HG02973 (cell line): ENCODE measurements at regions not wholly inside any gene's neighbourhood (a gene's known extent, or its start where the extent isn't known, plus 50 kb on each side); places are given as distances from the start of the nearest gene placed in this dataset.
"Not testable (repeated sequence)": the region's sequence is repeated elsewhere in the genome, so short reads cannot be mapped to it uniquely, and the experiment has no call there.

Experiments used
- ATAC-seq: cut with Tn5 transposase; IDR thresholded peaks from one replicate; pipeline ENCODE4 v1.9.1; 2021; ENCODE audit warnings: moderate library complexity; ENCODE audit not compliant: unreplicated experiment

- no peak for ATAC-seq
Observed at GRCh38 chr4:64975177-64975576, 565.9 kb upstream of the TECRL start.

DNA sequence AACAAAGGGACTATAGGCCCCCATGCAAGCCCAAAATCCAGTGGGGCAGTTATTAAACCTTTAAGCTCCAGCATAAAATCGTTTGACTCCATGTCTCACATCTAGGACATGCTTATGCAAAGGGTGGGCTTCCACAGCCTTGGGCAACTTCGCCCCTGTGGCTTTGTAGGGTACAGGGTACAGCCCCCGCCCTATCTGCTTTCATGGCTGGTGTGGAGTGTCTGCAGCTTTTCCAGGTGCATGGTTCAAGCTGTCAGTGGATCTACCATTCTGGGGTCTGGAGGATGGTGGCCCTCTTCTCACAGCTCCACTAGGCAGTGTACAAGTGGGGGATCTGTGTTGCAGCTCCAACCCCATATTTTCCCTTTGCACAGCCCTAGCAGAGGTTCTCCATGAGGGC lies 559.8 kb upstream of the TECRL start:
- ATAC-seq, result no peak

DNA sequence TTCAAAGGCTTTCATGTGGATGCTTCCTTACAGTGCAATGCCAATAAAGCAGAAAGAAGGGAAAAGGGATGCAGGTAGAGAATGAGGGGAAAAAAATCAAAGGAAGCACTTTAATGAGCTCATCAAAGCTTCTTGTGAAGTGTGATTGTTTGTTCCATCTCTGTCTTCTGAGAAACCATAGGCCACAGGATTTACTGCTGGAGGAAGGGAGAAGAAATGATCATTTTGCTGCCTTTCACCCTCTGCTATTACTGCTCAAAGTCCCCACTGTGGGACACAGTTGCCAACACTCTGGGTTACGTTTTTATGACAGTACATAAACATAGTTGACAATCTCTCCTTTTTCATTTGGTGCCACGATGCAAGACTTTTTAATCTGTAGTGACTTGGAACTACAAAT lies 558.0 kb upstream of the TECRL start:
- ATAC-seq, result no peak

GRCh38 chr4:64960516-64960915 lies 551.3 kb upstream of the TECRL start:
- no peak for ATAC-seq

GRCh38 chr4:64940698-64941097 lies 531.4 kb upstream of the TECRL start:
- ATAC-seq, result no peak

- ATAC-seq, result no peak
Observed at GRCh38 chr4:64935469-64936001, 526.3 kb upstream of the TECRL start.

DNA sequence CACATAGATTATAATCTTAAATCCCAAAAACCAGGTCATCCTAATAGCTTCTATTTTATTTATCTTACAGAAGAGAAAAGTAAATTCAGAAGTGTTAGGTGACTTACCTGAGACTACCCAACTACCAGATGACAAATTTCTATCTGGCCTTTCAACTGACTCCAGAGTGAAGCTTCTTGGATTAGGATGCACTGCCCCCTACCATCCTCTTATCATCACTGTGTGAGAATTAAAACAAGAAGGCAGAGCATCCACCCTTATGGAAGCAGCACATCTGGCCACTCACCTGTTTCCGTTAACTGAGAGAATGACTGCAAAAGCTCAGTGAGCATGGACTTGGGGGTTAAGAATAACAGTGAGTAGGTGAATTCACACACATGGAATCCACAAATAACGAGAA lies 502.6 kb upstream of the TECRL start:
- no peak for ATAC-seq

DNA sequence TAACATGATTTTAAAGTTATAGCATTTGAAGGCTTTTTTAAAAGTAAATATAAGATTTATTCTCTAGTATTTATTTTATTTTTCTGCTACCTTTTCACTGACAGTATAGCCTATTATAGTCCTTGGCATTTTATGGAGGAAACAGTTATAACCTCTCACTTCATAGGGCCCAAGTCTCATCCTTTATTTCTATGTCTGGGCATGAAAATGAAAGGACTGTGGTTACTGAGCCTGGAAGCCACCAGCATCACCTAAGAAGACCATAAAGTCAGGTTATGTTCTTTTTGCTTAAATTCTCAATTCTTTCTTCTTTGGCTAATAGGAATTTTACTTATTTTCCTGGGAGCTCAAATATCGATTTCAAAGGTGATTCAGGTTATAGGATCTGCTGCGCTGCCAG lies 494.7 kb upstream of the TECRL start:
- ATAC-seq, result no peak

DNA sequence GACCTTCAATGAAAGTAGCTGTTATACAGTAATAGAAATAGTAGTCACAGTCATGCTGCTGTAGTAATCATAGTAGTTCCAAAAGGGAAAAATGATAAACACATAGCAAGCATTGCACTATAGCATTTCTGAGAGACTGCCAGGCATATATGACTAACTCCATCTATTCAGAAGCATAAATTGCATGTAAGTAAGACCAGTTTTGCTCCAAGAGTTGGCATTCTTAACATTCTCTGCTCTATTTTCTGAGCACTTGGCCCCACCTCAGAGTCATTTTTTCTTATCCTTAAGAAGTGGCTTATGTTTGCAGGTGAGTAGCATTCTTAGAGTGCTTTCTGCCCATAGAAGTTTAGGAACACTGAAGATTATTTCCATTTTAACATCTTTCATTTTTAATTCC lies 490.3 kb upstream of the TECRL start:
- no peak for ATAC-seq

DNA sequence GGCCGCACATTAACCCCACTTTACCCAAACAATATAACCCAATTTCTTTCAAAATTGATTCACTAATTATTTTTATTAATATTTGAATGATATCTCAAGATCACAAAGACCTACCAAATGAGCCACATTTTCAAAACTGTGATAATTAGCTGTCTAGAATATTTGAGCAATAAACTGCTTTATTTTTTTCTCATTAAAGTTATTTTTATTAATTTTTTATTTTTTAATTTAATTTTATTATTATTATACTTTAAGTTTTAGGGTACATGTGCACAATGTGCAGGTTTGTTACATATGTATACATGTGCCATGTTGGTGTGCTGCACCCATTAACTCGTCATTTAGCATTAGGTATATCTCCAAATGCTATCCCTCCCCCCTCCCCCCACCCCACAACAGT lies 489.8 kb upstream of the TECRL start:
- ATAC-seq, result not testable (repeated sequence)

DNA sequence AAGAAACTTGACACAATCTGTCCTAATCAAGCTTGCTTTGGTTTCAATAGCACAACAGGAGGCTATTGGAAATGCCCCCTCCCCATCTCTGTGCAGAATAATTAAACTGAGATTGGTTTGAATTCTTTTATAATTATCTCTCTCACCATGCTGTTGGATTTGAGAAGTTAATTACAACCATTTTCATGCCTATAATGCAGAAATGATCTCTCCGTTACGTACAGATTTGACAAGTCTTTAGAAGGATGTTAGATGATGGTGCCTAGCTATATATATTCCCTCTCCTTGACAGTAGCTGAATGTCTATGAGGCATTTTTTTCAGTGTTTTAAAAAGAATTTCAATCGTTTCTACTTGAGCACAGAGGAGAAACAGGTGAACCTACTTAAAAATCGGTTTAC lies 488.4 kb upstream of the TECRL start:
- ATAC-seq, result no peak

DNA sequence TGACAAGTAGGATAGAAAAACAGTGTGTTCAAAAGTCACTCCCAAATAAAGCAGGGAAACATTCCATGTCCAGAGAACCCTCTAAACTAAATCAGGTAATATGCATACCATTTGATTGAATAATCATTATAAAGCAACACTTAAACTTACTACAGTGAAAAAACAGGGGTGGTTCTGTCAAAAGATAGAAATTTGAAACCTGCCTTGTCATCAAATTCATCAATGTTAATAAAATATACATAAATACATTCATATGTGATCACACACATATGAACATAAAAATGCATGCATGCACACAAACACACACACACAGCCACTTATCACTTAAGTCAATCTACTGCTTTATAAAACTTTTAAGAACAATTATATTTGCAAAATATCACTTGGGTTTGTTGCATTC lies 485.8 kb upstream of the TECRL start:
- no peak for ATAC-seq

DNA sequence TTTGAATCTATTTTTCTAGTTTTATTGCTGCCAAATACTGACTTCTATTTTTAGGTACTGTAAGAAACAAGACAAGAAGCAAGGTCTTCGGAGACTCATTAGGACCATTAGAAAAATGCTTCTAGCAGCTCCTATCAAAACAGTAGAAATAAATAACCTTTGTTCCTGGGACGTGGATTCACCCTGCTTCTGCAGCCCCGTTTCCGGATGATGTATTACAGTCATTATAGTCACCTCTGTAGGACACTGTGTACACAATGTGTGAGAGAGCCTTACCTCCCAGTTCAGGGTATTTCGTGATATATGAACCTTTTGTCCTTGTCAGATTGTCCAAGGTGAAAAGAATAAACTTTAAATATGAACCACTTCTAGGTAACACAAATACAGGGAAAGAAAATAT lies 484.0 kb upstream of the TECRL start:
- ATAC-seq, result no peak

DNA sequence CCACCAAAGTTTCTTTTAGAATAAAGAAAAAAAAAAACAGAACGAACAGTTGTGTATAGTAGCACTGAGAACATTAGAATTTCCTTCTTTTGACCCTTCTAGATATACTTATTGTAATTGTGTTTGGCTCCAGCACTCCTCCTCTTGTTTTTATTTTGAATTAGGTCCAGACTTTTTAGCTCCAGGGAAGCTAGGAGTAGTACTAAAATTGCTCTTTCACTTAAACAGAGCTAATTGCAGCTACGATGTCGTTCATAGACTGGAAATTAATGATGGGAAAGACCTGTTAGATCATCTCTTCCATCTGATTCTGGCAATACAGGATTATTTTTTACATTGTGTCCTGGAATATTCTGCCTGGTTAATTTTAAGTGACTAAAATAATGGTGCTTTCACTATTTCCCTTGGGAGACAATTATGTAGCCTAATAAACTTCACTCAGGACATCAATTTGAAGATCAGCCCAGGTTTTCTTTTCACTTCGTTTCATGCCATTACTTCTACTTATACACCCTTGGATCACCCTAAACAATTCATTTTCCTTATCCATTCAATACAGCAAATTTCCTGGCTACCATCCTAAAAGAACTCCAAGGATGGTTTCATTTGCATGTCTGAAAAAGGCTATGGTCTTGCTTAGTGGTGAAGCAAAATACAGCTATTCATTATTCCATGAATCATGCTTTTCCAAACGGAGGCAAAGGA lies 480.8 kb upstream of the TECRL start:
- no peak for ATAC-seq

DNA sequence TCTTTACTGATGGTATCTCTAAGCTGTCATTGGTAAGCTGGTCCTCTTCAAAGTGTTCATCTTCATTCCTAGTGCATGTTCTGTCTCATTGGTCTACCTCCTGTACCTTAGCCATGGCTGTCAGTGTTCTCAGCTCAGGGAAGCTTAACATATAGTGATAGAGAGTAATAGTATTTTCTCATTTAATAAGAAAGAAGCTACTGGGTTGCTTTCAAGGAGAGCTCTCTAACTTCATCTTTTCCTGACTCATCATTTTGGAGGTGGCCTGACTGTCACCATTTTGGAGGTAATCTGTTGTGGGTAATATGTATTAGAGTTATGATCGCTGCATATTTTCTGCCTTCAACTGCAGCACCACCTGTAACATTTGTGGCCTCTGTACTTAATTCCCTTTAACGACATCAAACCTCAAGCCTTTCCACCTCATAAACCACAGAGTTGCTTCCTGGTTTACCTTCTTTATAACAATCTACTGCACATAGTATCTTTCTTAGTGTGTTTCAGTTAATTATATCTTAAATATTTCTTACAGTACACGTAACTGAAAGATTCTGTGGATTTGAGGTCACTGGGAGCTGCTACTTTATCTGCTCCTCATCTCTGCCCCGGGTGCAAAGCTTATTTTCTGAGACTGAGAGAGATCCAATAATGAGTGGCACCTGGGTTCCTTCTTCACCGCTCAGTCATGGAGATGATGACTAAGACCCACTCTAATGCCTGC lies 474.0 kb upstream of the TECRL start:
- ATAC-seq, result no peak

DNA sequence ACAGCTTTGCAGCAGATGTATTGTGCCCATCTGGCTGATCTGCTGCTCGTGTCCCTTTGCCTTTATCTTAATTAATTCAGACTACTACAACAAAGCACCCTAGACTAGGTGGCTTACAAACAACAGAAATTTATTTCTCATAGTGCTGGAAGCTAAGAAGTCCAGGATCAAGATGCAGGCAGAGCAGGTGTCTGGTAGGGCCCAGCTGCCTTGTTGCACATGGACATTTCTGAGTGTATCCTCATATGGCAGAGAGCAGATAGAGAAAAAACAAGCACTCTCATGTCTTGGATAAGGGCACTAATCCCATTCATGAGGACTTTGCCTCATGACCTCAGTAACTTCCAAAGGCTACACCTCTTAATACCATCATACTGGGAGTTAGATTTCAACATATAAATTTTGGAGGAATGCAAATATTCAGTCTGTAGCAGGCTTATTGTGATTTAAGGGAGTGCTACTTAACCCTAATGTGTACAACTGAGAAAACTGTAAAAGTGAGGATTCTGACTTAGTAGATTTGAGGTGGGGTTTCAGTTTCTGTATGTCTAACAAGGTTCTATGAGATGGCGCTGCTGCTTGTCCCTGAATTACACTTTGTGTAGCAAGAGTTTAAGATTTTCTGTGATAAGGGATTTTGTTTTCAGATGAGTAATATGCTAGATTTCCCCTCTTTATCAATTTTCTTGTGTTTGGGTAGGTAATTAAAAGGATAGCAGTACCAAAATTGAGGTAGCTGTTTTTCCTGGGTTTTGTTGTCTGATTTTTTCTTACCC lies 473.2 kb upstream of the TECRL start:
- no peak for ATAC-seq

GRCh38 chr4:64880557-64880956 lies 471.3 kb upstream of the TECRL start:
- no peak for ATAC-seq

GRCh38 chr4:64876021-64876420 lies 466.8 kb upstream of the TECRL start:
- ATAC-seq, result no peak

GRCh38 chr4:64870558-64870957 lies 461.3 kb upstream of the TECRL start:
- no peak for ATAC-seq

DNA sequence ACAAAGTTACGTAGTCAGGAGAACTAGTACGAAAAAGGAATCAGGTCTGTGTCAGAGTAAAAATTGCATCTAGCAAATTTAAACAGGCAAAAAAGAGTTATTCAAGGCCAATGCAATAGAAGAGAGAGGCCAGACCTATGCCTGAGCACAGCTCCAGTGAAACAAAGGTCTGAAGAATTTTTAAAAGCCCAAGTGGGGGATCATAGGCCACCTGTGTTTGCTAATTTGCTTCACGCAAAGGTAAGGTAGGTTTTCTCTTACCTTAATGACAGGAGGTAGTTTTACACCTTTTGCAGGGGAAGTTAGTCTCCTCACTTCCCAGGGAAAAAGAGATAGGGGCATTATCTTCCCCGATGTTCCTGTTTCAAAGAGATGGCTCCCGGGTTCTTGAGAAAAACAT lies 448.6 kb upstream of the TECRL start:
- ATAC-seq, result no peak

DNA sequence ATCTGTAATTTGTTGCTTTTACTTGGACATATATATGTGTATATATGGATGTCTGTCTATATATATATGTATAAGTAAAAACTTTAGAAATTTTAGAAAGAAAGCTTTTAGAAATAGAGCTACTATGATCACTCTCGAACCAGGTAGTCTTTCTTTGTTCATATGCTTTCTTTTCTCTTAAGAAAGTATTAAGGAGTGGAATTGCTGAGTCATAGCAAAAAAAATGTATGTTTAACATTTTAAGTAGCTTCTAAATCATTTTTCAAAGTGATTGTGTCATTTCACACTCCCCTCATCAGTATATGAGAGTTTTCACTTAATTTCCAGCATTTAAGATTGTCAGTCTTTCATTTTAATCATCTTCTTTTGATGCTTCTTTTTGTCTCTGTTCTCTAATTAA lies 447.9 kb upstream of the TECRL start:
- no peak for ATAC-seq

DNA sequence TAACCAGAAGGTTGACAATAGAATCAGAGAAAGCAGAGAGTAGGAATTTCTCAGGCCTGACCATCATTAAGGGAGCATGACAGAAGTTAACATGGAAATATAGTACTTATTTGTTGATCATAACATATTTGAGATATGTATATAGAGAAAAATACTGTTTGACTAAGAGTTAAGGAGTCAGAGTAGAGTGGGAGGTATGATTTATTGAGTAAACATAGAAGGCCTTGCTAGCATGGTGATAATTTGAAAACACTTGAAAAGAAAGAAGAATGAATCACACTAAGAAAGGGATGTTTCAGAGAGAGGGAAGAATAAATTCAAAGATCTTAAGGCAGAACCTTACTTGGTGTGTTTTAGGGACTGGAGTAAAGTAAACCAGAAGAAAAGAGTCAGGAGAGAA lies 437.2 kb upstream of the TECRL start:
- ATAC-seq, result no peak
